RCC 7860 (cell line): ENCODE measurements at regions not wholly inside any gene's neighbourhood (a gene's known extent, or its start where the extent isn't known, plus 50 kb on each side); places are given as distances from the start of the nearest gene placed in this dataset.
A peak's percentile ranks its signal among the peaks of the same experiment; 100 is the strongest.
"Not testable (repeated sequence)": the region's sequence is repeated elsewhere in the genome, so short reads cannot be mapped to it uniquely, and the experiment has no call there.

ENCODE experiments used
- DNase-seq: peaks from one replicate; pipeline ENCODE4 v3.0.0-alpha.2; 2015; ENCODE audit warnings: low spot score
- FAIRE-seq: peaks from 2 replicates; lab custom pipeline; 2012; peaks lifted over from hg19 to GRCh38; lab: Jason Lieb, UNC

- DNase-seq, result no peak
- FAIRE-seq, result no peak
These were observed 255.1 kb downstream of the MAP2K6 start for GRCh38 chr17:69669441-69670178.

- FAIRE-seq, result no peak
- peak; percentile 57 for DNase-seq
These were observed 258.4 kb downstream of the MAP2K6 start for GRCh38 chr17:69672924-69673323.

GRCh38 chr17:69677130-69677529 is 262.6 kb downstream of the MAP2K6 start:
- no peak for DNase-seq
- FAIRE-seq, result no peak

- FAIRE-seq, result no peak
These were observed 263.7 kb downstream of the MAP2K6 start for GRCh38 chr17:69678206-69678605.

GRCh38 chr17:69679829-69680228 is 265.3 kb downstream of the MAP2K6 start:
- FAIRE-seq (no peak), DNase-seq (no peak)

More at GRCh38 chr17:69678206-69678605, 263.7 kb downstream of the MAP2K6 start:
- no peak for DNase-seq

GRCh38 chr17:69684251-69684650 is 269.8 kb downstream of the MAP2K6 start:
- FAIRE-seq, result no peak
- no peak for DNase-seq

- DNase-seq, FAIRE-seq: not testable (repeated sequence)
These were observed 270.7 kb downstream of the MAP2K6 start for GRCh38 chr17:69685150-69685549.

- DNase-seq (no peak), FAIRE-seq (no peak)
These were observed 276.0 kb downstream of the MAP2K6 start for GRCh38 chr17:69690531-69690930.

GRCh38 chr17:69692171-69692570 is 277.7 kb downstream of the MAP2K6 start:
- no peak for DNase-seq
- no peak for FAIRE-seq

- FAIRE-seq, result no peak
- no peak for DNase-seq
These were observed 281.1 kb downstream of the MAP2K6 start for GRCh38 chr17:69695646-69696045.

- no peak for DNase-seq
- no peak for FAIRE-seq
These were observed 282.2 kb downstream of the MAP2K6 start for GRCh38 chr17:69696650-69697049.

- DNase-seq, FAIRE-seq: not testable (repeated sequence)
These were observed 283.9 kb downstream of the MAP2K6 start for GRCh38 chr17:69698352-69698751.

GRCh38 chr17:69702078-69702477 is 287.6 kb downstream of the MAP2K6 start:
- FAIRE-seq, result no peak

GRCh38 chr17:69703751-69704150 is 289.3 kb downstream of the MAP2K6 start:
- DNase-seq (no peak), FAIRE-seq (no peak)

More at GRCh38 chr17:69702078-69702477, 287.6 kb downstream of the MAP2K6 start:
- DNase-seq, result no peak

GRCh38 chr17:69704935-69705334 is 290.4 kb downstream of the MAP2K6 start:
- no peak for DNase-seq
- no peak for FAIRE-seq

- DNase-seq, result no peak
- no peak for FAIRE-seq
These were observed 291.6 kb downstream of the MAP2K6 start for GRCh38 chr17:69706127-69706526.

GRCh38 chr17:69709441-69709840 is 294.9 kb downstream of the MAP2K6 start:
- FAIRE-seq (no peak), DNase-seq (no peak)

- FAIRE-seq (no peak), DNase-seq (no peak)
These were observed 296.4 kb downstream of the MAP2K6 start for GRCh38 chr17:69710926-69711325.

- DNase-seq, result no peak
- FAIRE-seq, result no peak
These were observed 297.0 kb downstream of the MAP2K6 start for GRCh38 chr17:69711541-69711940.

GRCh38 chr17:69712801-69713311 is 298.4 kb downstream of the MAP2K6 start:
- no peak for FAIRE-seq

GRCh38 chr17:69713815-69714214 is 299.3 kb downstream of the MAP2K6 start:
- no peak for FAIRE-seq

More at GRCh38 chr17:69712801-69713311, 298.4 kb downstream of the MAP2K6 start:
- DNase-seq, result no peak

GRCh38 chr17:69714669-69715068 is 300.2 kb downstream of the MAP2K6 start:
- DNase-seq (no peak), FAIRE-seq (no peak)

More at GRCh38 chr17:69713815-69714214, 299.3 kb downstream of the MAP2K6 start:
- DNase-seq, result no peak
